G401.6 (cell line): ENCODE measurements at regions not wholly inside any gene's neighbourhood (a gene's known extent, or its start where the extent isn't known, plus 50 kb on each side); places are given as distances from the start of the nearest gene placed in this dataset.

ENCODE experiments used
- FAIRE-seq: peaks from 2 replicates; lab custom pipeline; 2012; peaks lifted over from hg19 to GRCh38; lab: Jason Lieb, UNC

- FAIRE-seq = no peak
Measured at GRCh38 chr20:39871013-39871412, 818.0 kb downstream of the MAFB start.

DNA sequence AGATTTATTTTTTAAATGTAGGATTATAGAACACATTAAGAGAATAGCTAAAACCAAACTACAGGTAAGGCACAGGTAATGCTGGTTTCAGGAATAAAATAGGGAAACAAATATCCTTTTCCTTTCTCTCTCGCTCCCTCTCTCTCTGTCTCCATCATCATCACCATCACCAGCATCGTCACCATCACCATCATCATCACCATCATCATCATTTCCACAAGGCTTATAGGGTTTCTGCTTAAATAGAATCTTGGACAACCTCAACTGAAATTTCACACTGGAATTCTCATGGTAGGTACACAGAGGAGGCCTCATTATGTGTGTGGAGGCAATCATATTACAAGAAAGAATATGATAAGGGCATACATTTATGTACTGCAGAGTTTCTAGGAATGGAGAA is 823.6 kb downstream of the MAFB start:
- FAIRE-seq = no peak

DNA sequence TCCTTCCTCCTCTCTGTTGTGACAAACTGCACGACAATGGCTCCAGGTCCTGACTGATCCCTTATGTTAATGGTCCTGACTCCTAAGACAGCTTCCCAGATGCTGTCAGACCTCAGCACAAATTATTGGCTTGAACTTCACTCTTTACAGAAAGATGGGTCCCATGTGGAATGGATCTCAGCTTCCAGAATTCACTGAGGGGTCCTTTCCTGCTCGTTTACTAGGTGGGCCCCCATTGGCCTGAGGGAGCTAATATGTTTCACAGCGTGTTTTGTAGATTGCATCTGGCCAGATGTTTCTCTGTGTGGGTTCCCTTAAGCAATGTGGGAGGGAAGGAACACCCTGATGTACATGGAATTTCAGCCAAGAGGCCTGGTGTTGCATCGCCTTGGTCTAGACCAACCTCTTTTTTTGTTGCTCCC is 826.6 kb downstream of the MAFB start:
- FAIRE-seq = no peak

DNA sequence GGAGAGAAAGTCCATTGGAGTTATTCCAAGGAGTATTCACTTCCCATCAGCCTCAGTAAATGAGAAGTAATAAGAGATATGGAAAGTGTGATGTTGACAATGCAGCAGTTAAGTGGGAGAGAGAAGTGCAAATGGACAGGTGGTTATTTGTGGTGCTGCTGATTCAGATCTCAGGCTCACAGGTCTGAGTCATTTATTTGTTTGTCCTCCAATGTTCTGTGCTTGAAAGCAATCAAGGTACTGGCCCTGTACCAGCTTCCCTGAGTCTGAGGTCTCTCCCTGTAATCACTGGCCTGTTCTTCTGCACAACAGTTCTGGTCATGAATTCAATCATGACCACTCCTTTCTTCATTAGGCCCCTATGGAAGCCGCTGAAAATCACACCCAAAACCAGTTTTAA is 827.7 kb downstream of the MAFB start:
- FAIRE-seq = no peak

- FAIRE-seq = no peak
Measured at GRCh38 chr20:39857835-39858234, 831.2 kb downstream of the MAFB start.

- no peak for FAIRE-seq
Measured at GRCh38 chr20:39857187-39857586, 831.8 kb downstream of the MAFB start.

GRCh38 chr20:39855799-39856198 is 833.2 kb downstream of the MAFB start:
- no peak for FAIRE-seq

DNA sequence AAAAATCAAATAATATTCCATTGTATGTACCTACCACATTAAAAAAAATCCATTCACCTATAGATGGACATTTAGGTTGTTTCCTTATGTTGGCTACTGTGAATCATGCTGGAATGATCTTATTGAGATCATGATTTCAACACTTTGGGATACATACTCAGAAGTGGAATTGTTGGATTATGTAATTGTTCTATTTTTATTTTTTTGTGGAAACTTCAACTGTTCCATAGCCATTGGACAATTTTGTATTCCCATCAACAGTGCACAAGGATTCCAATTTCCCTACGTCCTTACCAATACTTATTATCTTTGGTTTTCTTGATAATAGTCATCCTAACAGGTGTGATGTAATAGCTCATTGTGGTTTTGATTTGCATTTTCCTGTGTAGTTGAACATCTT is 834.0 kb downstream of the MAFB start:
- FAIRE-seq = no peak

- no peak for FAIRE-seq
Measured at GRCh38 chr20:39853636-39854035, 835.4 kb downstream of the MAFB start.

- no peak for FAIRE-seq
Measured at GRCh38 chr20:39853050-39853449, 836.0 kb downstream of the MAFB start.

DNA sequence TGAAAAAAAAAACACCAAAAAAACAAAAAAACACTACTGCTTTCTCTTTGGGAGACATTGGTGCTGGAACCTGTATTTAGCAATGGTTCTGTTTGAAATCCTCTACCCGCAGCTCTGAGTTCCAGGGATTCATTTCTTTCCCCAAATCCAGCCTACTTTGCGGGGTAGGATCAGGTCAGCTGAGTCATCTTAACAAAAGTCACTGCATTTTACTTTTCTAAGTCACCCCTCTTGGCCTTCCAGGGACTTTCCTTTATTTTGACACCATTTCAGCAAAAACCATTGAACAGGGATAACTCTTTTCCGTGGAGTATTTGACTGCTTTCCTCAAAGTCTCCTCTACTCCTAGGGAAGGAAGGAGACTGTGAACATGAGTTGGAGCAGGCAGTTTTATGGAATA is 837.6 kb downstream of the MAFB start:
- FAIRE-seq = no peak

DNA sequence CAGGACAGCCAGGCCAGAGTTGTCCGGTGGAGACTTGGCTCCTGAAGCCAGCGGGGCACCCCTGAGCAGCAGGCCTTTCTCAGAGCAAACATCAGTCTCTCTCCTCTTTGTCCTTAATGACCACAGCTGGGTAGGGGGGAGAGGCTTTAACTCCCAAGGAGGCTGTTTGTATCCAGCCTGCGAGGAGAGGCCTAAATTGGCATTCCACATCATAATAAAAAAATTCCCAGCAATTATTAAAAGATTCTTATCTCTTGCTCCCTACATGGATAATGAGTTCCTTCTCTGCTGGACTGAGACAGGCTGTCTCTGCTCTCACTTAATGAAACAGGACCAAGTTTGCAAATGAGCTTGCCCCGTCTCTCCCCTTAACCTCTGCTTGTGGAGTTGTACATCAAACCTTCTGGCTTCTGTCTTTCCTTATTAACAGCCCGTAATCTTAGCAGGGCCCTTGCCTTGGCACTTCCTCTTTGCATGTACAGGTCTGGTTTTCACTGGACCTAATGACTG is 838.2 kb downstream of the MAFB start:
- FAIRE-seq = no peak

- FAIRE-seq = no peak
Measured at GRCh38 chr20:39850246-39850645, 838.8 kb downstream of the MAFB start.

- FAIRE-seq = no peak
Measured at GRCh38 chr20:39849664-39850063, 839.4 kb downstream of the MAFB start.

DNA sequence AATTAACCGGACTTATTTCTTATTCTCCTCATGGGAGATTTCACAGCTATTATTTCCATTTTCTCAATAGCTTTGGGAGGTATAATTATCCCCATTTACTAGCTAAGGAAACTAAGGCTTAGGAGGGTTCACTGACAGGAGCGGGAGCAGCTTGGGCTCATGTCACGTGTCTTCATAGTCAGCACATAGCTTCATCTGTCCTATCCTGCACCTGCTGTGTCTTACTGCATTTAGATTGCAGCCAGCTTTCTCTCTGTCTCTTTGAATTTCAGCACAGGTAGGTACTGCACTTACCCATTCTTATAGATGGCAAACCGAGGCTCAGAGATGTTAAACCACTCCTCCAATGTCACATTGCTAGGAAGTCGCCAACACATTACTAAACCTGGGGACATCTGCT is 839.9 kb downstream of the MAFB start:
- FAIRE-seq = no peak

- FAIRE-seq = no peak
Measured at GRCh38 chr20:39839399-39840119, 849.5 kb downstream of the MAFB start.

DNA sequence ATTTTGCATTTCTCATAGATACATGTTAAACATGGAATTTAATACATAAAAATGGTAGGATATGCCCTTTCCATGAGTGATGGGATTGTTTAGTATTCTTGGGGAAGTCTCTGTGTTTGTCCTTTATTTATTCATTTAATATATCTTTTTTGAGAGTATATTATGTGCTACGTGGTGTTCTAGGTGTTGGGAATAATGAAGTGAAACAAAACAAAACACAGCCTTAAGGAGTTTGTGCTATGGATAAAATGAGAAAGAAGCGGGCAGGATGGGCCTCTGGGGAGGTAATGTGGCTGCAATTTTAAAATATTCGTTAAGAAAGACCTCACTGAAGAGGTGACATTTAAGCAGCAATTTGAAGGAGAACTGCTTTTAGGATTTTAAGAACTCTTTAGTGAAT is 851.5 kb downstream of the MAFB start:
- FAIRE-seq = no peak

DNA sequence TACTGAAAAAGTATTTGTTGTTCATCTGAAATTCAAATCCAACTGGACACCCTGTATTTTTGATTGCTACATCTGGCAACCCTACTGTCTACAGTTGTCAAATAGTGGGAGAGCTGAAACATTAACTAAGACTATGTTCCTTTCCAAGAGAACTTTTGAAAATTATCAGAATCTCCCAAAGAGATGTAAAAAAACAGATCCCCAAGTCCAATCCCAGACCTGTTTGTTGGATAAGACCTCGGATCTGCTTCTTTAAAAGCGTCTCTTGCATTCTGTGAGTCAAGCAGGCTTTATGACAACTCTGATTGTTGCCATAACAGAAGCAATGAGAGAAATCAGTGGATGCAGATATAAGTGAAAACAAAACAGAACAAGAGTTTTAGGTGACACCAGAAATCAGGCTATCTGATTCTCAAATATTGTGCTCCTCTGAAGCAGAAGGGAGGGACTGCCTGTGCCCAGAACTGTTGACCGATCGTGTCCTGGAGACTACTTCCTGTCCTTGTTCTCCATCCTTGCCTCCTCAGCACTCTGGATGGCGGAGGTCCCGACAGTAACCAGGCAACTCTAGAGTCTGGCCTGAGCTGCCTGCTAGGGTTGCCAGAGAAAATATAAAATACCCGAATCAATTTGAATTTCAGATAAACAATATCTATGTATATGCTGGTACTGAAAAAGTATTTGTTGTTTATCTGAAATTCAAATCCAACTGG is 853.8 kb downstream of the MAFB start:
- no peak for FAIRE-seq

- no peak for FAIRE-seq
Measured at GRCh38 chr20:39830903-39831302, 858.1 kb downstream of the MAFB start.

GRCh38 chr20:39829661-39830060 is 859.4 kb downstream of the MAFB start:
- FAIRE-seq = no peak

- FAIRE-seq = no peak
Measured at GRCh38 chr20:39829256-39829655, 859.8 kb downstream of the MAFB start.

GRCh38 chr20:39825950-39826349 is 863.1 kb downstream of the MAFB start:
- FAIRE-seq = no peak

DNA sequence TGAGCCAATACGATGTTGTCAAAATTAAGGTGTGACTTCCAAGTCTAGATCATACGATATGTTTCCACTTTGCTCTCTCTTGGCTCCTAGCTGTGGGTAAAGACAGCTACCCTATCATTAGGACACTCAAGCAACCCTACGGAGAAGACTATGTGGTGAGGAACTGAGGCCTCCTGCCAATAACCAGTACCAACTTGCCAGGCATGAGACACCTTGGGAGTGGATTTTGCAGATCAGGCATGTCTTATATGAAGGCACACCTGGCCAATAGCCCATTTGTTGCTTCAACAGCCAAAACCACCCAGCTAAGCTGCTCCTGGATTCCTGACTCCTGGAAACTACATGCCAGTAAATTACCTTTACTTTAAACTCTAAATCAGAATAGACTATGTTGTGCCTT is 863.4 kb downstream of the DHX35 start:
- FAIRE-seq = no peak

GRCh38 chr20:39823224-39823623 is 861.1 kb downstream of the DHX35 start:
- FAIRE-seq = no peak
